ENCODE measurements at regions not wholly inside any gene's neighbourhood (a gene's known extent, or its start where the extent isn't known, plus 50 kb on each side); places are given as distances from the start of the nearest gene placed in this dataset.

DNA sequence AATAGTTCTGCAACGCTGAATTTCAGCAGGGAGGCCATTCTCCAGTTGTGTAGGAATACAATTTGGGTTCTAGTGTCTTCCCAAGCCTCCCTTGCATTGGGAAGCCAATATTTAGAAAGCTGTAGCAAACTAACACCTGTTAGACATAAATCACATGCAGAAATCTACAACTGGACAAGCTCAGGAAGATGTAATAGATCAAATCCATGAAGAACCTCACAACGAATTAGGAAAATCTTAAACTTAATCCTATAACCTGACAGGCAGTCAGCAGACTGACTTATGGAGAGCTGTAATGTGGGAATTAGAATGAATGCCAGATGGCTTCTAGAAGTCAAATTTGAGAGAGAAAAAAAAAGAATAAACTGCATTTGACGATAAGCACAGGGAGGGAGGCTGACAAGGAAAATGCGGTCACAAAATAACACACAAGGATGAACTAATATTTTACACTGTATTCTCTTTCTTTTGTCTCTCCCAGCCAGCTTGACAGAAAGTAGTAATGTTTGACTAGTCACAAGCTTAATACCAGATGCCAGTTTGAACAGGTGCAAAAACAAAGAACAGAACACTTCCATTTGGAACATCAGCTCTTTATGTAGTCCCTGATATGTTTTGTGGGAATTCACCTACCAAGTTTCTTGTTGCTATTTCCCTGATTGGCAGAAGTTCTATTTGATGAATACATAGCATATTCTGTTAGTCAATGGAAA is 50.8 kb upstream of the FANCL start:
- no peak for DNase-seq (ENCODE audit: low read depth in 2 of 2)

All from stimulated activated CD4-positive, alpha-beta T cell treated with anti-CD3 and anti-CD28 coated beads, Interleukin-1b, Interleukin-23, amount 100 ng/mL, for 4 hours (primary cell).